Stimulated activated CD8-positive, alpha-beta memory T cell treated with anti-CD3 and anti-CD28 coated beads, Interleukin-4, amount 100 ng/mL, for 4 hours (primary cell): ENCODE measurements at regions not wholly inside any gene's neighbourhood (a gene's known extent, or its start where the extent isn't known, plus 50 kb on each side); places are given as distances from the start of the nearest gene placed in this dataset.

Experiments
- DNase-seq, 2 donors: peaks; one replicate each; pipeline ENCODE4 v3.0.0-alpha.2; 2020; ENCODE audit warnings: low read depth in 2 of 2, low spot score in 1 of 2

DNA sequence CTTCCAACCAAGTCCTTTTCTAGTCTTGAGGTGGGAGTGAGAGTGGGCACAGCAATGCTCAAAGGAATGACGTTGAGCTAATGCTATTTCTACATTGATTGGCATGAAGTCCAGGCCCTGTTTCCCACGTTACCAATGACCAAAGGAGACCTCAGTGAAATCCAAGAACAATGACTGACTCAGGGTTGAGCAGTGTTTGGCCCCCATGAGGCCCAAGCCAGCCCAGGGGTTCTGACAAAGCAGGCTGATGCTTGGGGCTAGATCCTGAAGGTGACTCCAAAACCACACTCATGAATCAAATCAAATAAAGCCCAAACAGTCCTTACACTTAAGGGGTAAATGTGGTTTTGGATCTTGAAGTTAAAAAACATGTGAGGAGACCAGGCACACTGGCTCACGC is 278.5 kb upstream of the GJB5 start:
- DNase-seq: no peak

DNA sequence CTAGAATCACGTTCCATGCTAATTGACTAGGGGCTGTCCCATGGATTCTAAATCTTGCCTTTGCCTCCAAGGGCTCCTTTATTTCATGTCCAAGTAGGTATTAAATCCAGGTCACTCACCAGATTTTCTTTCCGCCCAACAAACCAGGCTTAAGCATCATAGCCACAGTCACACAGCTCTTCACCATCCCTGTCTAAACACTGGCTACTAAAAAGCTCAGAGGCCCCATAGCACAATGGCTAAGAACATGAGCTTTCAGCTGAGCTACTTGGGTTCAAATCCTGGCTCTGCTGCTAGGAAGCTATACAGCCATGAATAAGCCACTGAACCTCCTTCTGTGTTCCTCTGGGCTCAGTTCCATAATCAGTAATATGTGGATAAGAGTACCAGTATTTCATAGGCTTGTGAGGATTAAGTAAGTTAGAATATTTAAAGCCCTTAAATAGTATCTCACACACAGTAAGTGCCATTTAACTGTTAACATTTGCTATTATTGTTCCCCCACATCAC is 277.2 kb upstream of the GJB5 start:
- DNase-seq: no peak

- no peak for DNase-seq
Observed at GRCh38 chr1:34478515-34479076, 276.3 kb upstream of the GJB5 start.

GRCh38 chr1:34479731-34480130 is 275.1 kb upstream of the GJB5 start:
- no peak for DNase-seq

GRCh38 chr1:34488080-34488708 is 266.7 kb upstream of the GJB5 start:
- no peak for DNase-seq

DNA sequence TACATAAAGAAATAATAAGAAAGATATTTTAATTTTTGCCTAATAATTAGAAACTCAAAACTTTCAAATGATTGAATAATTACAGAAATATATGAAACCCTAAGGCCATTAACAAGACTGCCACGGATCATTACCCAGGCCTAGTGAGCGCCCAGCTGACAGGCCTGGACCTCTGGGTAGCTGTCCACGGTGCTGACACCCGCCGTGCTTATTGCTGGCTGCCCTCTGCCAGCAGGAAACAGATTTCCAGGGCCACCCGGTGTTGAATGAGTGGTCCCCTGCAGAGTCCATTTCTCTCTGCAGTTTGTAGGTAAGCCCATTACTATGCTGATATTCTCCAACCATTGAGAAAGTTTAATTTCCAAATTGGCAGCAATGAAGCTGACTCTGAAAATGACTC is 254.4 kb upstream of the GJB5 start:
- DNase-seq: no peak

GRCh38 chr1:34511802-34512201 is 243.0 kb upstream of the GJB5 start:
- DNase-seq: no peak

DNA sequence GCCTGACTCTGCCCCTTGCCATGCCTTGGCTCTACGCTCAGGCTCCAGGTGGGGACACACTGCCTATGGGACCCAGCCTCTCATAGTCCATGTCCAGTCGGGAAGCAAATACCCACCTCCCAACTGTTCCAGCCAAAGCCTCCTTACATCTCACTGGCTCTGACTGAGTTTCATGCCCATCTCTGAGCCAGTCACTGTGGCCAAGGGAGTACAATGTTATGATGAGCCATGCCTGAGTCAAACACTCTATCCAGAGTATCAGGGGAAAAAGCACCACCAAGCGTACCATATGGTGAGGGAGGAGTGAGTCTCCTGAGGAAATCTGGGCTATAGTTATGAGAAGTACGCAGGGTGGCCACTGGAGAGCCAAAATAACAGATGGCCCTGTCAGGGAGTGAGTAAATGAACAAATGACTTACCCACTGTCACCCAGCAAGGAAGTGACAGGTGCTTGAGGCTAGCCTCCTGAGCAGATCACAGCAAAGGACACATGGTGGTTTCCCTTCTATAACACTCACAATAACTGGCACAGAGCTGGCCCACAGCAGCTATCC is 236.6 kb upstream of the GJB5 start:
- no peak for DNase-seq

DNA sequence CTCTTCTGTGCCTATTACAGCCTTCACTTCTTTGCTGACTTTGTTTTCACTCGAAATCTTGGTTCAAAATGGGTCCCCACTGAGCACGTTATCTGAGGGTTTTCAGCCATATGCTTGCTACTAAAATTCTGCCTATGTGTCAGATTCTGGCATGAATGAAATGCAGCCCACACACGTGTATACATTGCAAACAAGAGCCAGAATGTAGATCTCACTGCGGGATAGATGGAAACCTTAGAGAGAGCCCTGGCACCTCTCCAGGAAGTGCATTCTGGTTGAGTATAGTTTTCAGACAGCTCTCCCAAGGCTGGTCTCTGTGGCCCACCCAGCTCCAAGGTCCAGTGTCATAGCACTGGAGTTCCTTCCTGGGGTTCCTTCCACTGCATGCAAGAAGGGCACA is 234.7 kb upstream of the GJB5 start:
- DNase-seq: no peak

- no peak for DNase-seq
Observed at GRCh38 chr1:34524783-34525182, 230.1 kb upstream of the GJB5 start.

GRCh38 chr1:34529935-34530859 is 224.7 kb upstream of the GJB5 start:
- no peak for DNase-seq

GRCh38 chr1:34532113-34532512 is 222.7 kb upstream of the GJB5 start:
- DNase-seq: no peak

DNA sequence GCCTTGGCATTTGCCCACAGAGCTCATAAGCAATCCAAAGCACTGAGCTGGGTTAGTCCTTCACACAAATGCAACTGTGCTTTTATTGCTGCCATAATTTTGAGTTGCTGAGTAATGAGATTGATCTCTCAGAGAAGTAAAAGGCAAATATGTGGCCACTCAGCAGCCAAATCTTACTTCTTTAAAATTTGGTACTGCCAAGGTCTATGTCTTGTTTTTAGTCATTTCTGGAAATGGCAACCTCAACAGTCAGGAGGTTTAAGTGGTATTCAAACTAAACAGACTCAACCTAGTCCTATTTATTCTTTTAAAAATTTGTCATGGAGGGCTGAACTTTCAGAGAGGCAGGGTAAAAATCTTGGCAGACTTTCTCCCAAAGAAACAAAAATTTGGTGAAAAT is 216.4 kb upstream of the GJB5 start:
- DNase-seq: no peak

DNA sequence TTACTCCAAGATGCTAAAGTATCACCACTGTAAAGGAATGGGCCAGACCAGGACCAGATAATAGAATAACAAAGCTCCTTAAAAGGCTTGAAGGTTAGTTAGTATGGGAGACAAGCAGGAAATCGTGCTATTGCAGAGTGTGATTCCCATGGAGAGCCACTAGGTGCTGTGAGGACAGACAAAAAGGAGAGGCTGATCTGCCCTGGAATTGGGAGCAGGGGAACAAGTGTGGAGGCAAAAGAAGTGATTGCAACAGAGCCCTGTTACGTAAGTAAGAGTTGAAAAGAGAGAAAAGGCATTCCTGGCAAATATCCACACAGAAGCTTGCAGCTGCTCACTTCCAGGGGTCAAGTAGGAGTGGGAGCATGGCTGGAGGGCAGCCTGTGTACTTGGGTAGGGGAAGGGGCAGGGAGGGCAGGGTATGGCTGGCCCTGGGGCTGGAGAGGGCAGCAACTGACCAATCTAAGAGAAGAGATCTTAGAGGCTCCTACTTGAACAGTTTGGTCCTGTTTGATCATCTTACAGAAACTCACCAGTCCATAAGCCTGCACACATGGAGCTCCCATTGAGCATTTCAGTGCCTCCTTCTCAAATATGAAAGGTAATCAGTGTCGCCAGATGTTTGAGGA is 207.7 kb upstream of the GJB5 start:
- no peak for DNase-seq

DNA sequence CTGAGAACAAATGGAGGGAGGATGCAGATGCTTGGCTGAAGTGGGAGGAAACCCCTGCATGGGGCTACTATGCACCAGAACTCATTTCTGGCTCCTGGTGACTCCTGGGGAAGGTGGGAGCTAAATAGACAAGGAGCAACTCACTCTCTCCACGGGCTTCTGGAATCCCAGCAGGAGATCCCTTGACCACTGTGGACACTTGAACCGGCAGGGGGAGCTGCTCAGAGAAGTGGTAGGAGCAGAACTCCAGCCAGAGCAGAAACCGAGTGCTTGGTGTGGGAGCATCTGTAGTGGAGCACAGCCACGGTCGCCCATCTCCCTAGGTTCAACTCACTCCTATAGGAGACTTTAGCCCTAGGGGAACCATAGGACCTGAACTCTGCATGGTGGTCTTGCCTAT is 205.6 kb upstream of the GJB5 start:
- no peak for DNase-seq

DNA sequence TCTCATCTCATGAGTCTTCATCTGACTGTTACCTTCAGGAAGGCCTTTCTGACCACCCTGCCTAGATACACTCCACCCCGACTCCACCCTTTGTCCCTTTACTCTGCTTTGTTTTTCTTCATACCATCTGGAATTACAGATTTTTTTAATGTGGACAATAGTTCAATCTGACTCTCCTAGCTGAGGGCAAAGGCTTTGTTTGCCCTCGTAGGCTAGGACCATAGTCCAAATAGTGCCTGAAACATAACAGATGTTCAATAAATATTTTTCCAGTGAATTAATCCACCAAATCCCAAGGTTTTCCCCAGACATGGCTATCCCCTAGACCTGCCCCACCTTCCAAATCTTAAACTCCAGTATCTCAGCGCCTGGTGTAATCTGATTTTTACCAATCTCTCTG is 176.5 kb upstream of the GJB5 start:
- no peak for DNase-seq

DNA sequence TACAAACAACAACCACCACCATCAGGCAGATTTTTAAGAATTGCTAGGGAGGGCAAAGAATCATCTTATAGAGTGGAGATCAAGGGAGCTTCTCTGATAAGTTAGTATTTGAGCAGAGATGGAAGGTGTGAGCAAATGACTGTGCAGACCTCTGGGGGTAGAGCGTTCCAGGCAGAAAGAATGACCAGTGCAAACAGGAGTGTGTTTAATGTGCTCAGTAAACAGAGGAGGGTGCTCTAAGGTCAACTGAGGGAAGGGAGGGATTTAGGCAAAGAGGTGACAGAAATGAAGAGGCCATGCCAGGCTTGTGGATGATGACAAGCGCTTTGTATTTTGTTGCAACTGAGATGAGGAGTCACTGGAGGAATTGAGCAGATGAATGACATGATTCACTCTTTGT is 172.5 kb upstream of the GJB5 start:
- no peak for DNase-seq

GRCh38 chr1:34587761-34588160 is 167.1 kb upstream of the GJB5 start:
- no peak for DNase-seq

DNA sequence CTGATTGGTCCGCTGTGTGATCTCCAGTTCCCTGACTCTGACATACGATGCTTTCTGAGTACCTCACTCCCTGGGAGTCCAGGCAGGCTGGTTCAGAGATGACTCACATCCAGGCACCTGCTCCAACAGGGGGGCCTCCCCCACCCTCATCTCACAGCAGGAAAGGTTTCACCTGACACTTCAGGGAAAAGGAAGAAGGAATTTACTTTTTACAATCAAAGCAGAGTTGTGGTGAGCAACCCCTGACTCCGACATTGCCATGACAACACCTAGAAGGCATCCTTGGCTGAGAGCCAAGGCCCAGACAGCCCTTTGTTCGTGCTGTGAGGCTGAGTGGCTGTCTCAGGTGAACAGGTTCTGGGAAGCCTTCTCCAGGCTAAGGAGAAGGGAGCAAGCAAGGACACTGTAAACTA is 164.6 kb upstream of the GJB5 start:
- DNase-seq: no peak

DNA sequence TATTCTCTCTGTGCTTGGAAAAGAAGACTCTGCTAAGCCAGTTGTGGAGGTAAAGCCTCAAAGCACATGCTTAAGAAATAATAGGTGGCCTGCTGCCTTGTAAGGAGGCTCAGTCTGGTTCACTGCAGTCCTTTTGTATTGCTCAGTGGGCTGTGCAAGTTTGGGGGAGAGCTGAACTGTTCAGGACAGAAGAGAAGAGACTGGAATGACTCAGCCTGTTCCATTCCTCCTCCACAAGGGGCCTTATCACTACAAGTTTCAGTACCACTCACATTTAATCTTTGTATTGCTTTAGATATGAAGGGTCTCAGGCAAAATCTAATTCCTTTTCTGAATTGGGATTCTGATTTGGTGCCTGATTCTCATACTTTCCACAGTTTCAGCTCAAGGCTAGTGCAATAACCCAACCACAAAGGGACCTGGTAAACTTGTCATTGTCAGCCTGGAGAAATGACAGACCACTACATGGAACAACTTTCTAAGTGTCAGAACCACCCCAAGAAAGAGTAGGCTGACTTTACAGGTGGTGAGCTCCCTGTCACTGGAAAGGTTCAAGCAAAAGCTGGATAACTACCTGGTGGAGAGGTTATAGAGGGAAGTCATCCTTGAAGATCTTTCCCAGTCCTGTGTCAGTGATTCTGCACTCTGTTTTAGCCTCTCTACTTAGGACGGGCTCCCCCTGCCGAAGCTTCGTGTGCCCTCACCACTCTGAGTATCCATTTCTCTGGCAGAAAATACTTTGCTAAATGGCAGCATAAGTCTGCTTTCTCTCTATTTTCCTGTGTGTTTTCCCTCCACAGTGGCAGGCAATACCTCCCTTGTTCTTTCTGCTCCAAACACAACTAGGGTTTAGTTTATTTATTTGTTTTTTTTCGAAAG is 162.9 kb upstream of the GJB5 start:
- DNase-seq: no peak
